GM12873 (cell line): ENCODE measurements at regions not wholly inside any gene's neighbourhood (a gene's known extent, or its start where the extent isn't known, plus 50 kb on each side); places are given as distances from the start of the nearest gene placed in this dataset.

ENCODE experiments used
- CTCF ChIP-seq: IDR thresholded peaks from 2 replicates; pipeline ENCODE4 v1.5.1; 2012; ENCODE audit warnings: low read depth, mild to moderate bottlenecking, moderate library complexity, low read length, control low read depth; ENCODE audit not compliant: insufficient read depth; ENCODE audit errors: missing control alignments

- no peak for TF ChIP-seq CTCF
Observed at GRCh38 chr13:30026909-30027308, 176.5 kb upstream of the UBL3 start.

- no peak for TF ChIP-seq CTCF
Observed at GRCh38 chr13:30026093-30026492, 175.7 kb upstream of the UBL3 start.

GRCh38 chr13:30025351-30025750 is 174.9 kb upstream of the UBL3 start:
- TF ChIP-seq CTCF, result no peak

- TF ChIP-seq CTCF, result no peak
Observed at GRCh38 chr13:30024125-30024865, 173.9 kb upstream of the UBL3 start.

GRCh38 chr13:30023196-30023895 is 172.9 kb upstream of the UBL3 start:
- TF ChIP-seq CTCF, result no peak

GRCh38 chr13:30022796-30023195 is 172.4 kb upstream of the UBL3 start:
- TF ChIP-seq CTCF, result no peak

- TF ChIP-seq CTCF, result no peak
Observed at GRCh38 chr13:30022256-30022655, 171.8 kb upstream of the UBL3 start.
